GM12878 (cell line): ENCODE measurements at regions not wholly inside any gene's neighbourhood (a gene's known extent, or its start where the extent isn't known, plus 50 kb on each side); places are given as distances from the start of the nearest gene placed in this dataset.

Experiments
- ATAC-seq: fragments of 200-7000 bp; cut with Tn5 transposase; 3 replicates; pipeline ENCODE4 v1.9.1; 2020; ENCODE audit warnings: mild to moderate bottlenecking, moderate library complexity
- BruUV-seq: library from RNA; stranded (reverse); fragments of 400-500 nt; replicated peaks from 2 replicates; lab custom pipeline; 2021; lab: Mats Ljungman, UMichigan
- CTCF ChIA-PET: fragments of 300-600 bp; sonication (Branson Sonifier 250); formaldehyde crosslinking; extraction: SDS; loops from one replicate; lab custom pipeline; 2021; ENCODE audit warnings: inconsistent platforms; lab: Yijun Ruan, JAX
- POLR2A ChIA-PET: fragments of 350-600 bp; formaldehyde crosslinking; extraction: SDS; loops from one replicate; lab custom pipeline; 2021; ENCODE audit warnings: inconsistent platforms; lab: Charles Lee
- RAD21 ChIA-PET: fragments of 300-600 bp; sonication (Branson Sonifier 250); formaldehyde crosslinking; loops from one replicate; lab custom pipeline; 2023; ENCODE audit warnings: antibody characterized with exemption; ENCODE audit not compliant: unreplicated experiment; lab: Charles Lee
- SMC1A ChIA-PET: fragments of 300-600 bp; sonication (Branson Sonifier 250); formaldehyde crosslinking; loops from one replicate; lab custom pipeline; 2023; ENCODE audit not compliant: unreplicated experiment, uncharacterized antibody; lab: Charles Lee
- DNase-seq: peaks from one replicate; pipeline ENCODE4 v3.0.0-alpha.2; 2011; ENCODE audit warnings: low read depth, low spot score
- FAIRE-seq: peaks from 3 replicates; lab custom pipeline; 2011; peaks lifted over from hg19 to GRCh38; lab: Jason Lieb, UNC
- H2AFZ ChIP-seq: 2 replicates; pipeline ENCODE4 v1.6.0; 2011; ENCODE audit warnings: low read depth, low read length, control low read depth; ENCODE audit not compliant: control insufficient read depth
- H3K27ac ChIP-seq: 2 replicates; pipeline ENCODE4 v1.5.1; 2011; ENCODE audit warnings: control low read depth; ENCODE audit not compliant: control insufficient read depth, insufficient read depth
- H3K27me3 ChIP-seq, 2 experiments: replicated peaks in 1 of 2; 2 replicates each; pipeline versions ENCODE4 v1.6.0 to v1.6.1; 2011; ENCODE audit warnings: low read length in 1 of 2; ENCODE audit not compliant: control insufficient read depth in 2 of 2, insufficient read depth in 2 of 2
- H3K36me3 ChIP-seq, 2 experiments: 2 replicates each; pipeline ENCODE4 v1.5.1; 2011; ENCODE audit warnings: low read length in 1 of 2; ENCODE audit not compliant: control insufficient read depth in 2 of 2, insufficient read depth in 2 of 2
- H3K4me1 ChIP-seq: 2 replicates; pipeline ENCODE4 v1.6.1; 2011; ENCODE audit warnings: mild to moderate bottlenecking, low read length, moderate library complexity, mixed read lengths; ENCODE audit not compliant: control insufficient read depth, insufficient read depth
- H3K4me2 ChIP-seq: 2 replicates; pipeline ENCODE4 v1.6.0; 2011; ENCODE audit warnings: control low read depth; ENCODE audit not compliant: control insufficient read depth, insufficient read depth
- H3K4me3 ChIP-seq: fragments of 200-600 bp; sonication (generic); 2 replicates; pipeline ENCODE4 v1.5.1; 2016
- H3K79me2 ChIP-seq: 2 replicates; pipeline ENCODE4 v1.6.0; 2011; ENCODE audit warnings: low read length; ENCODE audit not compliant: control insufficient read depth, insufficient read depth
- H3K9ac ChIP-seq: 2 replicates; pipeline ENCODE4 v1.8.0; 2011; ENCODE audit warnings: low read length, control low read depth, mixed read lengths; ENCODE audit not compliant: control insufficient read depth, insufficient read depth
- H3K9me3 ChIP-seq: replicated peaks from 3 replicates; pipeline ENCODE4 v1.5.1; 2011; ENCODE audit warnings: mild to moderate bottlenecking, low read length; ENCODE audit not compliant: control insufficient read depth, insufficient read depth
- H4K20me1 ChIP-seq: 2 replicates; pipeline ENCODE4 v1.6.0; 2011; ENCODE audit not compliant: control insufficient read depth, insufficient read depth
- BCL11A ChIP-seq: IDR thresholded peaks from 2 replicates; pipeline ENCODE4 v1.6.1; 2011; ENCODE audit warnings: low read depth, low read length
- CHD2 ChIP-seq: IDR thresholded peaks from 2 replicates; pipeline ENCODE4 v1.6.1; 2011; ENCODE audit warnings: low read depth, low read length, improper control_type of control experiment, borderline replicate concordance
- KDM1A ChIP-seq: fragments of 200-600 bp; sonication (generic); IDR thresholded peaks from 2 replicates; pipeline ENCODE4 v1.6.1; 2016; ENCODE audit warnings: borderline replicate concordance
- MEF2B ChIP-seq: fragments of 450-650 bp; IDR thresholded peaks from 2 replicates; pipeline ENCODE4 v1.6.1; 2018; ENCODE audit warnings: mild to moderate bottlenecking, moderate library complexity; ENCODE audit not compliant: partially characterized antibody, poor library complexity, severe bottlenecking
- MTA2 ChIP-seq: fragments of 450-650 bp; IDR thresholded peaks from 2 replicates; pipeline ENCODE4 v1.6.1; 2016; ENCODE audit warnings: low read depth, mild to moderate bottlenecking, moderate library complexity
- MYC ChIP-seq: IDR thresholded peaks from 2 replicates; pipeline ENCODE4 v1.6.1; 2011; ENCODE audit warnings: mild to moderate bottlenecking, low read length, moderate library complexity, inconsistent platforms; ENCODE audit not compliant: insufficient read depth, insufficient replicate concordance, insufficient read length, severe bottlenecking
- NR2C2 ChIP-seq: IDR thresholded peaks from 2 replicates; pipeline ENCODE4 v1.6.1; 2011; ENCODE audit warnings: borderline replicate concordance, low read depth; ENCODE audit not compliant: control insufficient read depth, insufficient read length
- RAD51 ChIP-seq: fragments of 450-650 bp; IDR thresholded peaks from 2 replicates; pipeline ENCODE4 v1.6.1; 2016; ENCODE audit warnings: moderate library complexity, mild to moderate bottlenecking, inconsistent platforms
- TBL1XR1 ChIP-seq: IDR thresholded peaks from 2 replicates; pipeline ENCODE4 v1.6.1; 2012; ENCODE audit warnings: low read depth, low read length, improper control_type of control experiment
- WRNIP1 ChIP-seq: IDR thresholded peaks from 2 replicates; pipeline ENCODE4 v1.6.1; 2011; ENCODE audit warnings: low read depth, low read length, improper control_type of control experiment, borderline replicate concordance
- ZNF274 ChIP-seq: IDR thresholded peaks from one replicate; pipeline ENCODE4 v1.8.0; 2011; ENCODE audit not compliant: insufficient read length, insufficient read depth
- WGBS: methylation state at CpG from one replicate; pipeline ENCODE4 v1.1.6; 2016; ENCODE audit warnings: low lambda C conversion rate; ENCODE audit not compliant: insufficient replicate concordance, insufficient coverage; ENCODE audit errors: missing lambda C conversion rate; 5-methylcytosine and 5-hydroxymethylcytosine counted together
- in situ Hi-C: fragments of 300-500 bp; cut with MboI; formaldehyde crosslinking; loops from 9 replicates; pipeline ENCODE4 v1.14.3; 2018; ENCODE audit warnings: mixed read lengths
- intact Hi-C: fragments of 100-400 bp; cut with micrococcal nuclease; formaldehyde crosslinking; loops from one replicate; pipeline ENCODE4 v1.14.2; 2022; ENCODE audit not compliant: unreplicated experiment
- TF ChIP-seq, protein P1 (sequence below): fragments of 450-650 bp; IDR thresholded peaks from 2 replicates; pipeline ENCODE4 v1.6.1; 2016; ENCODE audit warnings: mild to moderate bottlenecking, moderate library complexity, borderline replicate concordance

DNA sequence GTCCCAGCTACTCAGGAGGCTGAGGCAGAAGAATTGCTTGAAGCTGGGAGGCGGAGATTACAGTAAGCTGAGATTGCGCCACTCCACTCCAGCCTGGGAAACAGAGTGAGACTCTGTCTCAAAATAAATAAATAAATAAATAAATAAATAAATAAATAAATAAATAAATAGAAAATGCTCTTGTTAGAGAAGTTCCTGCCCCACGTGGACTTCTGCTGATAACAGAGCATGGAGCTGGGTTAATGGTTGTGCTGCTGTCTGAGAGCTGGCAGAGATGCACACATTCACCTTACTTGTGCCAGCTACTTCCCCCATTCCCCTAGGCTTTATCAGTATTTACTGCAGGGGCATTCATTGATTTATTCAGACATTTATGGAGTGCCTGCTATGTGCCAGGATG, 155.2 kb upstream of the KCNG1 start (continued):
- TF ChIP-seq RAD51 (no peak), TBL1XR1 (no peak)
- TF ChIP-seq, protein P1, sequence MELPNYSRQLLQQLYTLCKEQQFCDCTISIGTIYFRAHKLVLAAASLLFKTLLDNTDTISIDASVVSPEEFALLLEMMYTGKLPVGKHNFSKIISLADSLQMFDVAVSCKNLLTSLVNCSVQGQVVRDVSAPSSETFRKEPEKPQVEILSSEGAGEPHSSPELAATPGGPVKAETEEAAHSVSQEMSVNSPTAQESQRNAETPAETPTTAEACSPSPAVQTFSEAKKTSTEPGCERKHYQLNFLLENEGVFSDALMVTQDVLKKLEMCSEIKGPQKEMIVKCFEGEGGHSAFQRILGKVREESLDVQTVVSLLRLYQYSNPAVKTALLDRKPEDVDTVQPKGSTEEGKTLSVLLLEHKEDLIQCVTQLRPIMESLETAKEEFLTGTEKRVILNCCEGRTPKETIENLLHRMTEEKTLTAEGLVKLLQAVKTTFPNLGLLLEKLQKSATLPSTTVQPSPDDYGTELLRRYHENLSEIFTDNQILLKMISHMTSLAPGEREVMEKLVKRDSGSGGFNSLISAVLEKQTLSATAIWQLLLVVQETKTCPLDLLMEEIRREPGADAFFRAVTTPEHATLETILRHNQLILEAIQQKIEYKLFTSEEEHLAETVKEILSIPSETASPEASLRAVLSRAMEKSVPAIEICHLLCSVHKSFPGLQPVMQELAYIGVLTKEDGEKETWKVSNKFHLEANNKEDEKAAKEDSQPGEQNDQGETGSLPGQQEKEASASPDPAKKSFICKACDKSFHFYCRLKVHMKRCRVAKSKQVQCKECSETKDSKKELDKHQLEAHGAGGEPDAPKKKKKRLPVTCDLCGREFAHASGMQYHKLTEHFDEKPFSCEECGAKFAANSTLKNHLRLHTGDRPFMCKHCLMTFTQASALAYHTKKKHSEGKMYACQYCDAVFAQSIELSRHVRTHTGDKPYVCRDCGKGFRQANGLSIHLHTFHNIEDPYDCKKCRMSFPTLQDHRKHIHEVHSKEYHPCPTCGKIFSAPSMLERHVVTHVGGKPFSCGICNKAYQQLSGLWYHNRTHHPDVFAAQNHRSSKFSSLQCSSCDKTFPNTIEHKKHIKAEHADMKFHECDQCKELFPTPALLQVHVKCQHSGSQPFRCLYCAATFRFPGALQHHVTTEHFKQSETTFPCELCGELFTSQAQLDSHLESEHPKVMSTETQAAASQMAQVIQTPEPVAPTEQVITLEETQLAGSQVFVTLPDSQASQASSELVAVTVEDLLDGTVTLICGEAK, result no peak

DNA sequence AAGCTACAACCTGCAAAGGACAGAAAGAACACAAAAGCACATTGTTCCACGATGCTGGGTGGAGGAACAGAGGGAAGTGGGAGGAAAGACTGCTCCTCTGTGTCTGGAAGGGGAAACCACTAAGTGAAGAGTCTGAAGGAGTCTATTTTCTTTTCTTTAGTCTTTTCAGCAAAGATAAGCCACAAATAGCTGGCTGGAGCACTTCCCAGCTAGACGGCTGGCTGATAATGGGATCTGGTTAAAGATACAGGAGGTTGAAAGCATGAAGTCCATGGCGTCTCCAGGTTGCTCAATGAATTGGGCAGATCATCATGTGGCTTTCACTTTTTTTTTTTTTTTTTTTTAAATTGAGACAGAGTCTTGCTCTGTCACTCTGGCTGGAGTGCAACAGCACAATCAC, 154.0 kb upstream of the KCNG1 start:
- ChIA-PET POLR2A (no interaction called here), SMC1A (no interaction called here), CTCF (no interaction called here), RAD21 (no interaction called here)
- WGBS, result 0% methylated on average over 3 of the region's 3 CpGs
- Histone ChIP-seq H3K27ac (no peak overlapping the region), H3K27me3 (peaks cover 0 to 3% of the 10 kb centered on the region in 2 experiments; a peak in 2 of 4 replicates), H3K79me2 (no peaks in the 10 kb centered on the region), H4K20me1 (no peaks in the 10 kb centered on the region), H3K36me3 (no peaks in the 10 kb centered on the region), H2AFZ (no peak overlapping the region), H3K9ac (no peak overlapping the region), H3K4me3 (no peak overlapping the region), H3K9me3 (no peaks in the 10 kb centered on the region), H3K4me2 (no peak overlapping the region), H3K4me1 (no peaks in the 10 kb centered on the region)
- DNase-seq (no peak), ATAC-seq (no peak), FAIRE-seq (no peak)
- BruUV-seq, result no TSS peak
- TF ChIP-seq CHD2 (no peak), NR2C2 (no peak), MEF2B (no peak), MYC (no peak), ZNF274 (no peak), BCL11A (no peak), WRNIP1 (no peak), KDM1A (no peak), MTA2 (no peak)
- in situ Hi-C loops (no loop called here), intact Hi-C loops (no loop called here)
